H9 (cell line): ENCODE measurements at regions not wholly inside any gene's neighbourhood (a gene's known extent, or its start where the extent isn't known, plus 50 kb on each side); places are given as distances from the start of the nearest gene placed in this dataset.

Experiments used
- DNase-seq: peaks from one replicate; pipeline ENCODE4 v3.0.0-alpha.2; 2017
- H2AFZ ChIP-seq: one replicate; pipeline ENCODE4 v1.6.1; 2013; ENCODE audit warnings: mild to moderate bottlenecking, low read length, control low read depth, moderate library complexity
- H2AK5ac ChIP-seq: 2 replicates; pipeline ENCODE4 v1.6.1; 2013; ENCODE audit warnings: low read length, control low read depth, mixed read lengths; ENCODE audit not compliant: insufficient read length
- H2BK120ac ChIP-seq: one replicate; pipeline ENCODE4 v1.6.1; 2013; ENCODE audit warnings: low read depth, mild to moderate bottlenecking, low read length, control low read depth, inconsistent platforms; ENCODE audit not compliant: poor library complexity, severe bottlenecking
- H2BK12ac ChIP-seq: 2 replicates; pipeline ENCODE4 v1.6.1; 2013; ENCODE audit warnings: low read length, control low read depth, mixed read lengths, low read depth; ENCODE audit not compliant: insufficient read length
- H2BK15ac ChIP-seq: 2 replicates; pipeline ENCODE4 v1.6.1; 2013; ENCODE audit warnings: low read depth, low read length, control low read depth
- H2BK20ac ChIP-seq: one replicate; pipeline ENCODE4 v1.6.1; 2013; ENCODE audit warnings: low read depth, mild to moderate bottlenecking, low read length, control low read depth, inconsistent platforms; ENCODE audit not compliant: poor library complexity, severe bottlenecking
- H2BK5ac ChIP-seq: 2 replicates; pipeline ENCODE4 v1.6.1; 2013; ENCODE audit warnings: low read length, control low read depth, mixed read lengths; ENCODE audit not compliant: insufficient read length
- H3K14ac ChIP-seq: 2 replicates; pipeline ENCODE4 v1.6.1; 2013; ENCODE audit warnings: low read length, control low read depth; ENCODE audit not compliant: insufficient read depth
- H3K18ac ChIP-seq: 2 replicates; pipeline ENCODE4 v1.6.1; 2013; ENCODE audit warnings: low read depth, mild to moderate bottlenecking, mixed read lengths, low read length, control low read depth; ENCODE audit not compliant: insufficient read length
- H3K23ac ChIP-seq: 2 replicates; pipeline ENCODE4 v1.6.1; 2013; ENCODE audit warnings: low read length, control low read depth, mixed read lengths, low read depth; ENCODE audit not compliant: insufficient read length
- H3K23me2 ChIP-seq: 2 replicates; pipeline ENCODE4 v1.6.1; 2013; ENCODE audit warnings: low read depth, mild to moderate bottlenecking, mixed read lengths, low read length, control low read depth; ENCODE audit not compliant: insufficient read length, poor library complexity, severe bottlenecking
- H3K27ac ChIP-seq: 2 replicates; pipeline ENCODE4 v1.5.1; 2013; ENCODE audit warnings: low read length, control low read depth, mixed read lengths, low read depth; ENCODE audit not compliant: insufficient read length
- H3K27me3 ChIP-seq: 2 replicates; pipeline ENCODE4 v1.6.1; 2013; ENCODE audit warnings: low read length, control low read depth, inconsistent platforms; ENCODE audit not compliant: insufficient read depth
- H3K4ac ChIP-seq: 2 replicates; pipeline ENCODE4 v1.6.1; 2013; ENCODE audit warnings: low read depth, mild to moderate bottlenecking, control low read depth, inconsistent platforms, low read length, moderate library complexity
- H3K4me1 ChIP-seq: 2 replicates; pipeline ENCODE4 v1.6.1; 2013; ENCODE audit warnings: low read length, control low read depth, inconsistent platforms; ENCODE audit not compliant: insufficient read depth
- H3K4me2 ChIP-seq: 2 replicates; pipeline ENCODE4 v1.6.1; 2013; ENCODE audit warnings: low read length, control low read depth, mixed read lengths; ENCODE audit not compliant: insufficient read length, insufficient read depth
- H3K56ac ChIP-seq: 2 replicates; pipeline ENCODE4 v1.6.1; 2013; ENCODE audit warnings: low read depth, mild to moderate bottlenecking, mixed read lengths, low read length, control low read depth; ENCODE audit not compliant: insufficient read length
- H3K79me1 ChIP-seq: 2 replicates; pipeline ENCODE4 v1.6.1; 2013; ENCODE audit warnings: low read depth, mild to moderate bottlenecking, moderate library complexity, low read length, control low read depth, inconsistent platforms; ENCODE audit not compliant: insufficient read depth, poor library complexity, severe bottlenecking
- H3K79me2 ChIP-seq: 2 replicates; pipeline ENCODE4 v1.6.1; 2013; ENCODE audit warnings: low read length, control low read depth, inconsistent platforms; ENCODE audit not compliant: insufficient read depth
- H3K9ac ChIP-seq: 2 replicates; pipeline ENCODE4 v1.6.1; 2013; ENCODE audit warnings: low read length, control low read depth, mixed read lengths; ENCODE audit not compliant: insufficient read length; ENCODE audit errors: extremely low read depth
- H3K9me3 ChIP-seq: one replicate; pipeline ENCODE4 v1.6.1; 2013; ENCODE audit warnings: low read depth, low read length, inconsistent platforms; ENCODE audit not compliant: control insufficient read depth
- H3T11ph ChIP-seq: one replicate; pipeline ENCODE4 v1.6.1; 2013; ENCODE audit warnings: mild to moderate bottlenecking, low read length, control low read depth, inconsistent platforms
- H4K20me1 ChIP-seq: one replicate; pipeline ENCODE4 v1.6.1; 2013; ENCODE audit not compliant: control insufficient read depth, insufficient read length, insufficient read depth
- H4K5ac ChIP-seq: 2 replicates; pipeline ENCODE4 v1.6.1; 2013; ENCODE audit warnings: low read depth, mild to moderate bottlenecking, mixed read lengths, low read length, control low read depth; ENCODE audit not compliant: insufficient read length
- H4K8ac ChIP-seq: replicated peaks from 2 replicates; pipeline ENCODE4 v1.6.1; 2013; ENCODE audit warnings: low read length, control low read depth, mixed read lengths, low read depth; ENCODE audit not compliant: insufficient read length
- H4K91ac ChIP-seq: 2 replicates; pipeline ENCODE4 v1.6.1; 2013; ENCODE audit warnings: low read depth, mild to moderate bottlenecking, moderate library complexity, mixed read lengths, low read length, control low read depth; ENCODE audit not compliant: insufficient read length
- H3K27ac Mint-ChIP-seq, 3 experiments: 2 replicates in 2 of 3; 3 replicates in 1 of 3; pipeline ENCODE4 v1.8.0; 2020 to 2021; ENCODE audit warnings: mixed read lengths in 3 of 3, mild to moderate bottlenecking in 1 of 3, moderate library complexity in 1 of 3
- H3K27me3 Mint-ChIP-seq: 2 replicates; pipeline ENCODE4 v1.8.0; 2021; ENCODE audit warnings: low read depth, mild to moderate bottlenecking, moderate library complexity, mixed read lengths
- H3K36me3 Mint-ChIP-seq, 3 experiments: 2 replicates in 2 of 3; 3 replicates in 1 of 3; pipeline ENCODE4 v1.8.0; 2020 to 2021; ENCODE audit warnings: low read depth in 3 of 3, mixed read lengths in 3 of 3; ENCODE audit not compliant: insufficient read depth in 1 of 3
- H3K4me1 Mint-ChIP-seq, 2 experiments: 2 replicates each; pipeline ENCODE4 v1.8.0; 2020; ENCODE audit warnings: mixed read lengths in 2 of 2
- H3K4me3 Mint-ChIP-seq, 2 experiments: 2 replicates in 1 of 2; 3 replicates in 1 of 2; pipeline ENCODE4 v1.8.0; 2020 to 2021; ENCODE audit warnings: mild to moderate bottlenecking in 2 of 2, mixed read lengths in 2 of 2, moderate library complexity in 1 of 2
- H3K9me3 Mint-ChIP-seq, 2 experiments: 2 replicates in 1 of 2; 3 replicates in 1 of 2; pipeline ENCODE4 v1.8.0; 2020; ENCODE audit warnings: mild to moderate bottlenecking in 2 of 2, mixed read lengths in 2 of 2, moderate library complexity in 1 of 2
- WGBS: extraction: QIAGEN DNeasy Blood & Tissue Kit; methylation state at CpG from one replicate; pipeline ENCODE4 v1.1.7; 2013; ENCODE audit warnings: missing lambda C conversion rate, low lambda C conversion rate, mixed read lengths; ENCODE audit not compliant: insufficient read length; ENCODE audit errors: extremely low coverage; 5-methylcytosine and 5-hydroxymethylcytosine counted together
- TF ChIP-seq, protein P1 (sequence below): fragments of 200-600 bp; sonication (generic); conservative IDR thresholded peaks from 3 replicates; pipeline ENCODE4 v1.8.0; 2021; ENCODE audit warnings: antibody characterized with exemption, mild to moderate bottlenecking

DNA sequence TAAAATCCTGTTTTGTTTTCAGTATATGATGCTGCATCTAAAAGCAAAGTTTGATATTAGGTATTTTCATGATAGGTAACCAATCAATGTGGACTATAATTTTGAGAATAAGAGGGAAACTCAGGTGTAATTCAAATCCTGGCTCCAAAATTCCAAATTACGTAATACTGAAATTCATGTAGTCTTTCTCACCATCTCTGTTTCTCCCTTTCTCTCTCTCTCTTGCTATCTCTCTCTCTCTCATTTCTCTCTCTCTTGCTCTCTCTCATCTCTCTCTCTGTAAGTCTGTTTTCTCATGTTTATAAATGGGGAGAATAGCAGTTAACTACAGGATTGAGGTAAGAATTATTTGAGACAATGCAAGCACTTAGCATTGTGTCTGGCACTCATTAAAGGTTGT, 401.1 kb upstream of the TLE4 start:
- H3K14ac ChIP-seq: no peak overlapping the region
- H3K4me2 ChIP-seq: no peak overlapping the region
- Mint-ChIP-seq H3K9me3 (peaks cover 0 to 4% of the 10 kb centered on the region in 2 experiments; a peak in 2 of 5 replicates), H3K4me3 (no peak overlapping the region), H3K4me1 (no peaks in the 10 kb centered on the region), H3K27me3 (no peaks in the 10 kb centered on the region; the same call in none of the 2 replicates), H3K36me3 (no peaks in the 10 kb centered on the region), H3K27ac (no peak overlapping the region)
- H3K9me3 ChIP-seq: no peaks in the 10 kb centered on the region
- no peak for DNase-seq
- H3K23me2 ChIP-seq: no peaks in the 10 kb centered on the region
- TF ChIP-seq, protein P1, sequence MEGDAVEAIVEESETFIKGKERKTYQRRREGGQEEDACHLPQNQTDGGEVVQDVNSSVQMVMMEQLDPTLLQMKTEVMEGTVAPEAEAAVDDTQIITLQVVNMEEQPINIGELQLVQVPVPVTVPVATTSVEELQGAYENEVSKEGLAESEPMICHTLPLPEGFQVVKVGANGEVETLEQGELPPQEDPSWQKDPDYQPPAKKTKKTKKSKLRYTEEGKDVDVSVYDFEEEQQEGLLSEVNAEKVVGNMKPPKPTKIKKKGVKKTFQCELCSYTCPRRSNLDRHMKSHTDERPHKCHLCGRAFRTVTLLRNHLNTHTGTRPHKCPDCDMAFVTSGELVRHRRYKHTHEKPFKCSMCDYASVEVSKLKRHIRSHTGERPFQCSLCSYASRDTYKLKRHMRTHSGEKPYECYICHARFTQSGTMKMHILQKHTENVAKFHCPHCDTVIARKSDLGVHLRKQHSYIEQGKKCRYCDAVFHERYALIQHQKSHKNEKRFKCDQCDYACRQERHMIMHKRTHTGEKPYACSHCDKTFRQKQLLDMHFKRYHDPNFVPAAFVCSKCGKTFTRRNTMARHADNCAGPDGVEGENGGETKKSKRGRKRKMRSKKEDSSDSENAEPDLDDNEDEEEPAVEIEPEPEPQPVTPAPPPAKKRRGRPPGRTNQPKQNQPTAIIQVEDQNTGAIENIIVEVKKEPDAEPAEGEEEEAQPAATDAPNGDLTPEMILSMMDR: no peak
- no peaks in the 10 kb centered on the region for H3K4me1 ChIP-seq
- H2AFZ ChIP-seq: no peak overlapping the region
- H3K18ac ChIP-seq: no peak overlapping the region
- H2BK20ac ChIP-seq: no peak overlapping the region
- no peak overlapping the region for H3K9ac ChIP-seq
- no peak overlapping the region for H3K56ac ChIP-seq
- whole genome bisulfite sequencing: no CpG with 5 or more reads among the region's 1 CpG
- H3K4ac ChIP-seq: no peak overlapping the region
- H3T11ph ChIP-seq: no peak overlapping the region
- no peak overlapping the region for H3K27ac ChIP-seq
- H2BK12ac ChIP-seq: no peak overlapping the region
- no peak overlapping the region for H4K5ac ChIP-seq
- H4K8ac ChIP-seq: no peak overlapping the region
- no peak overlapping the region for H3K23ac ChIP-seq
- no peak overlapping the region for H2BK15ac ChIP-seq
- no peaks in the 10 kb centered on the region for H3K79me2 ChIP-seq
- H3K79me1 ChIP-seq: no peaks in the 10 kb centered on the region
- no peak overlapping the region for H4K91ac ChIP-seq
- no peak overlapping the region for H2BK120ac ChIP-seq
- H4K20me1 ChIP-seq: no peaks in the 10 kb centered on the region
- H3K27me3 ChIP-seq: no peaks in the 10 kb centered on the region
- H2AK5ac ChIP-seq: no peak overlapping the region
- no peak overlapping the region for H2BK5ac ChIP-seq
